HEK293 (cell line): ENCODE measurements at regions not wholly inside any gene's neighbourhood (a gene's known extent, or its start where the extent isn't known, plus 50 kb on each side); places are given as distances from the start of the nearest gene placed in this dataset.

Experiments used
- CTCF ChIA-PET: fragments of 350-600 bp; formaldehyde crosslinking; extraction: SDS; loops from one replicate; lab custom pipeline; 2021; ENCODE audit warnings: antibody characterized with exemption; lab: Yijun Ruan, JAX
- POLR2A ChIA-PET: fragments of 300-600 bp; formaldehyde crosslinking; extraction: SDS; loops from one replicate; lab custom pipeline; 2020; ENCODE audit warnings: antibody characterized with exemption, inconsistent platforms; lab: Yijun Ruan, JAX
- H3K27ac ChIP-seq: fragments of 200-500 bp; sonication (Bioruptor generic); 2 replicates; pipeline ENCODE4 v1.5.1; 2014; ENCODE audit warnings: low read depth, low read length, control low read depth, inconsistent platforms; ENCODE audit errors: extremely low read depth
- H3K36me3 ChIP-seq, 2 experiments: fragments of 200-500 bp in 1 of 2; sonication (Bioruptor generic) in 1 of 2; 1 replicate in 1 of 2; 2 replicates in 1 of 2; pipeline ENCODE4 v1.5.1; 2014 to 2017; ENCODE audit warnings: inconsistent platforms in 2 of 2, low read length in 2 of 2; ENCODE audit not compliant: control insufficient read depth in 2 of 2, insufficient read depth in 1 of 2
- H3K4me1 ChIP-seq: fragments of 200-500 bp; sonication (Bioruptor generic); 2 replicates; pipeline ENCODE4 v1.5.1; 2014; ENCODE audit warnings: mild to moderate bottlenecking, low read length, inconsistent platforms; ENCODE audit not compliant: control insufficient read depth, insufficient read depth
- H3K4me3 ChIP-seq: 2 replicates; pipeline ENCODE4 v1.5.1; 2011; ENCODE audit warnings: low read depth, mild to moderate bottlenecking, control low read depth, low read length, moderate library complexity
- H3K9me3 ChIP-seq: fragments of 200-500 bp; sonication (Bioruptor generic); 2 replicates; pipeline ENCODE4 v1.5.1; 2014; ENCODE audit warnings: low read depth, low read length, inconsistent platforms; ENCODE audit not compliant: control insufficient read depth, insufficient read depth
- ATF2 ChIP-seq: fragments of 450-650 bp; formaldehyde crosslinking; IDR thresholded peaks from 2 replicates; pipeline ENCODE4 v1.5.1; 2016; ENCODE audit warnings: missing biosample characterization, missing genetic modification characterization, low read depth
- BCL6B ChIP-seq: fragments of 450-650 bp; formaldehyde crosslinking; IDR thresholded peaks from 2 replicates; pipeline ENCODE4 v1.5.1; 2017; ENCODE audit warnings: missing biosample characterization, missing genetic modification characterization
- FEZF1 ChIP-seq: fragments of 450-650 bp; formaldehyde crosslinking; IDR thresholded peaks from 2 replicates; pipeline ENCODE4 v1.5.1; 2016; ENCODE audit warnings: missing biosample characterization, missing genetic modification characterization
- HOXA7 ChIP-seq: sonication (generic); formaldehyde crosslinking; IDR thresholded peaks from 2 replicates; pipeline ENCODE4 v1.8.1; 2022; ENCODE audit warnings: missing genetic modification reagents, borderline replicate concordance
- KLF16 ChIP-seq: fragments of 450-650 bp; formaldehyde crosslinking; IDR thresholded peaks from 2 replicates; pipeline ENCODE4 v1.5.1; 2017; ENCODE audit warnings: missing biosample characterization, missing genetic modification characterization
- KLF17 ChIP-seq: fragments of 450-650 bp; formaldehyde crosslinking; IDR thresholded peaks from 2 replicates; pipeline ENCODE4 v1.5.1; 2016; ENCODE audit warnings: missing biosample characterization, missing genetic modification characterization
- KLF8 ChIP-seq: fragments of 450-650 bp; formaldehyde crosslinking; IDR thresholded peaks from 2 replicates; pipeline ENCODE4 v1.5.1; 2016; ENCODE audit warnings: missing biosample characterization, missing genetic modification characterization
- MZF1 ChIP-seq: fragments of 450-650 bp; formaldehyde crosslinking; IDR thresholded peaks from 2 replicates; pipeline ENCODE4 v1.5.1; 2017; ENCODE audit warnings: missing biosample characterization, missing genetic modification characterization, borderline replicate concordance
- OVOL3 ChIP-seq: fragments of 450-650 bp; formaldehyde crosslinking; IDR thresholded peaks from 2 replicates; pipeline ENCODE4 v1.5.1; 2016; ENCODE audit warnings: missing biosample characterization, missing genetic modification characterization
- SCRT2 ChIP-seq: fragments of 450-650 bp; formaldehyde crosslinking; IDR thresholded peaks from 2 replicates; pipeline ENCODE4 v1.5.1; 2016; ENCODE audit warnings: missing biosample characterization, missing genetic modification characterization
- TSHZ1 ChIP-seq: fragments of 450-650 bp; formaldehyde crosslinking; IDR thresholded peaks from 2 replicates; pipeline ENCODE4 v1.5.1; 2016; ENCODE audit warnings: missing biosample characterization, missing genetic modification characterization, borderline replicate concordance
- YY2 ChIP-seq: fragments of 450-650 bp; formaldehyde crosslinking; IDR thresholded peaks from 2 replicates; pipeline ENCODE4 v1.5.1; 2016; ENCODE audit warnings: missing biosample characterization, missing genetic modification characterization
- ZFHX2 ChIP-seq: fragments of 450-650 bp; formaldehyde crosslinking; conservative IDR thresholded peaks from 2 replicates; pipeline ENCODE4 v1.5.1; 2016; ENCODE audit warnings: missing biosample characterization, missing genetic modification characterization
- ZFP37 ChIP-seq: fragments of 450-650 bp; formaldehyde crosslinking; IDR thresholded peaks from 2 replicates; pipeline ENCODE4 v1.5.1; 2016; ENCODE audit warnings: missing biosample characterization, missing genetic modification characterization
- ZFP69B ChIP-seq: fragments of 450-650 bp; formaldehyde crosslinking; IDR thresholded peaks from 2 replicates; pipeline ENCODE4 v1.5.1; 2016; ENCODE audit warnings: missing biosample characterization, missing genetic modification characterization
- ZNF146 ChIP-seq: fragments of 450-650 bp; formaldehyde crosslinking; IDR thresholded peaks from 2 replicates; pipeline ENCODE4 v1.5.1; 2016; ENCODE audit warnings: missing biosample characterization, missing genetic modification characterization
- ZNF174 ChIP-seq: fragments of 450-650 bp; formaldehyde crosslinking; IDR thresholded peaks from 2 replicates; pipeline ENCODE4 v1.5.0; 2017; ENCODE audit warnings: missing biosample characterization, mild to moderate bottlenecking, missing genetic modification characterization
- ZNF184 ChIP-seq: fragments of 450-650 bp; IDR thresholded peaks from 2 replicates; pipeline ENCODE4 v1.5.1; 2018; ENCODE audit warnings: missing biosample characterization, mild to moderate bottlenecking, missing genetic modification characterization
- ZNF214 ChIP-seq: fragments of 450-650 bp; formaldehyde crosslinking; IDR thresholded peaks from 2 replicates; pipeline ENCODE4 v1.5.1; 2017; ENCODE audit warnings: missing biosample characterization, mild to moderate bottlenecking, missing genetic modification characterization, borderline replicate concordance
- ZNF223 ChIP-seq: fragments of 450-650 bp; formaldehyde crosslinking; IDR thresholded peaks from 2 replicates; pipeline ENCODE4 v1.5.1; 2016; ENCODE audit warnings: missing biosample characterization, missing genetic modification characterization
- ZNF248 ChIP-seq: fragments of 450-650 bp; formaldehyde crosslinking; IDR thresholded peaks from 2 replicates; pipeline ENCODE4 v1.5.1; 2017; ENCODE audit warnings: missing biosample characterization, missing genetic modification characterization
- ZNF335 ChIP-seq: fragments of 450-650 bp; formaldehyde crosslinking; conservative IDR thresholded peaks from 2 replicates; pipeline ENCODE4 v1.5.1; 2016; ENCODE audit warnings: missing biosample characterization, missing genetic modification characterization
- ZNF530 ChIP-seq: fragments of 450-650 bp; formaldehyde crosslinking; IDR thresholded peaks from 2 replicates; pipeline ENCODE4 v1.5.1; 2016; ENCODE audit warnings: low read depth, missing biosample characterization, missing genetic modification characterization
- ZNF548 ChIP-seq: fragments of 450-650 bp; formaldehyde crosslinking; IDR thresholded peaks from 2 replicates; pipeline ENCODE4 v1.5.1; 2016; ENCODE audit warnings: missing biosample characterization, missing genetic modification characterization
- ZNF555 ChIP-seq: fragments of 450-650 bp; formaldehyde crosslinking; conservative IDR thresholded peaks from 2 replicates; pipeline ENCODE4 v1.5.1; 2017; ENCODE audit warnings: missing biosample characterization, mild to moderate bottlenecking, missing genetic modification characterization, inconsistent platforms
- ZNF560 ChIP-seq: fragments of 450-650 bp; formaldehyde crosslinking; IDR thresholded peaks from 2 replicates; pipeline ENCODE4 v1.5.1; 2017; ENCODE audit warnings: missing biosample characterization, missing genetic modification characterization, borderline replicate concordance
- ZNF645 ChIP-seq: fragments of 450-650 bp; formaldehyde crosslinking; IDR thresholded peaks from 2 replicates; pipeline ENCODE4; 2016; ENCODE audit warnings: missing biosample characterization, missing genetic modification characterization
- ZNF76 ChIP-seq: fragments of 450-650 bp; formaldehyde crosslinking; IDR thresholded peaks from 2 replicates; pipeline ENCODE4; 2016; ENCODE audit warnings: low read depth, missing biosample characterization, missing genetic modification characterization, borderline replicate concordance
- ZSCAN23 ChIP-seq: fragments of 450-650 bp; formaldehyde crosslinking; IDR thresholded peaks from 2 replicates; pipeline ENCODE4 v1.5.1; 2016; ENCODE audit warnings: missing biosample characterization, missing genetic modification characterization
- ZXDB ChIP-seq: fragments of 450-650 bp; formaldehyde crosslinking; IDR thresholded peaks from 2 replicates; pipeline ENCODE4 v1.5.1; 2016; ENCODE audit warnings: missing biosample characterization, missing genetic modification characterization

GRCh38 chr10:128254476-128254875 lies 128.3 kb upstream of the MKI67 start:
- ChIA-PET POLR2A (no interaction called here), CTCF (interaction anchor here (1.9 kb wide), 1 partner anchor 10 kb away, joined by 9 read pairs; no protein-coding TSS in a partner anchor)
- Histone ChIP-seq H3K9me3 (no peaks in the 10 kb centered on the region), H3K27ac (no peak overlapping the region), H3K4me1 (no peaks in the 10 kb centered on the region), H3K36me3 (no peaks in the 10 kb centered on the region), H3K4me3 (no peak overlapping the region)
- TF ChIP-seq SCRT2 (no peak), ZNF555 (tag by site-specific recombination) (no peak), HOXA7 (CRISPR knock-in tag) (no peak), KLF17 (tag by site-specific recombination) (no peak), ZNF645 (tag by site-specific recombination) (no peak), OVOL3 (tag by site-specific recombination) (no peak), ZSCAN23 (tag by site-specific recombination) (no peak), KLF16 (tag by site-specific recombination) (no peak), ZNF76 (no peak), ZNF560 (tag by site-specific recombination) (no peak)

GRCh38 chr10:128257428-128257827 lies 131.2 kb upstream of the MKI67 start:
- H3K36me3 ChIP-seq = no peaks in the 10 kb centered on the region
- no peak for TF ChIP-seq ZNF335 (tag by site-specific recombination)
- no peak for TF ChIP-seq TSHZ1 (tag by site-specific recombination)
- TF ChIP-seq ZNF184 = no peak
- TF ChIP-seq ZFP69B = no peak
- TF ChIP-seq FEZF1 = no peak
- no peak for TF ChIP-seq ZNF530 (tag by site-specific recombination)
- no peak for TF ChIP-seq MZF1
- TF ChIP-seq ZXDB (tag by site-specific recombination) = no peak
- TF ChIP-seq BCL6B = no peak
- TF ChIP-seq ZNF548 (tag by site-specific recombination) = no peak
- no peak for TF ChIP-seq ZFHX2 (tag by site-specific recombination)
- TF ChIP-seq ZFP37 (tag by site-specific recombination) = no peak
- TF ChIP-seq YY2 (tag by site-specific recombination) = no peak
- TF ChIP-seq ZNF248 (tag by site-specific recombination) = no peak
- TF ChIP-seq ZNF214 (tag by site-specific recombination) = no peak
- TF ChIP-seq ZNF146 (tag by site-specific recombination) = no peak
- TF ChIP-seq ZNF223 (tag by site-specific recombination) = no peak
- TF ChIP-seq KLF8 = no peak
- no peak for TF ChIP-seq ZNF174 (tag by site-specific recombination)
- no peak for TF ChIP-seq ATF2 (tag by site-specific recombination)
- TF ChIP-seq, all 188 proteins: peak for 0
- Histone ChIP-seq H3K9me3 (no peaks in the 10 kb centered on the region), H3K4me3 (no peak overlapping the region), H3K4me1 (no peaks in the 10 kb centered on the region), H3K27ac (no peak overlapping the region)
- ChIA-PET CTCF (interaction anchor here (0.6 to 0.7 kb wide), 2 partner anchors 1030 to 1284 kb away, joined by 3 read pairs; no protein-coding TSS in a partner anchor), POLR2A (no interaction called here)
